GM12891 (cell line): ENCODE measurements at regions not wholly inside any gene's neighbourhood (a gene's known extent, or its start where the extent isn't known, plus 50 kb on each side); places are given as distances from the start of the nearest gene placed in this dataset.

Experiments used
- DNase-seq: peaks from one replicate; pipeline ENCODE4 v3.0.0; 2011; ENCODE audit warnings: low spot score; ENCODE audit not compliant: insufficient read length
- FAIRE-seq: peaks from 2 replicates; lab custom pipeline; 2011; peaks lifted over from hg19 to GRCh38; lab: Jason Lieb, UNC
- PAX5 ChIP-seq: IDR thresholded peaks from 2 replicates; pipeline ENCODE4 v1.6.1; 2011; ENCODE audit warnings: low read length, moderate library complexity, mild to moderate bottlenecking; ENCODE audit not compliant: insufficient read depth, severe bottlenecking
- POLR2A ChIP-seq: IDR thresholded peaks from 2 replicates; pipeline ENCODE4 v1.6.1; 2011; ENCODE audit warnings: low read depth, low read length, control low read depth
- POLR2AphosphoS5 ChIP-seq: IDR thresholded peaks from 2 replicates; pipeline ENCODE4 v1.6.1; 2011; ENCODE audit warnings: low read depth, low read length, control low read depth
- POU2F2 ChIP-seq: IDR thresholded peaks from 2 replicates; pipeline ENCODE4 v1.6.1; 2011; ENCODE audit warnings: low read depth, mild to moderate bottlenecking, control low read depth, low read length, moderate library complexity
- SPI1 ChIP-seq: IDR thresholded peaks from 2 replicates; pipeline ENCODE4 v1.6.1; 2011; ENCODE audit warnings: low read depth, low read length, control low read depth
- TAF1 ChIP-seq: IDR thresholded peaks from 2 replicates; pipeline ENCODE4 v1.6.1; 2011; ENCODE audit warnings: low read depth, low read length, control low read depth

- no peak for DNase-seq
- TF ChIP-seq POLR2AphosphoS5 (no peak), POU2F2 (no peak), PAX5 (no peak), TAF1 (no peak), POLR2A (no peak), SPI1 (no peak)
- no peak for FAIRE-seq
These were observed 50.6 kb upstream of the STEAP4 start for GRCh38 chr7:88357294-88357693.
